ENCODE measurements at regions not wholly inside any gene's neighbourhood (a gene's known extent, or its start where the extent isn't known, plus 50 kb on each side); places are given as distances from the start of the nearest gene placed in this dataset.

DNA sequence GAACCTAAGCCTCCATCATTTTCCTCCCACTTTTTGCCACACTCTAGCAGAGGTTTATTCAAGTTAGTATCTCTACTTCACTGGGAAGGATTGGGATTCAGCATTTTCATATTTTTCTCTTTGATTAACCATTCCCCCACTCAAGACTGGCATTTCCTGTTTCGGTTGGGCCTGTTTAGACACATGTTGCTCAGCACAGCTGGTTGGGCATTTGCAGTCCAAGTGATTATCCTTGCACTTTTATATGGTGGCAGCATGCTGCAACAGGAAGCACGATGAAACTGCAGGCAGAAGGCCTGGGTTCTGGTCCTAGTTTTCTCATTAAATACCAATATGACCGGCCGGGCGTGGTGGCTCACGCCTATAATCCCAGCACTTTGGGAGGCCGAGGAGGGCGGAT, 182.9 kb upstream of the GRIN2B start:
- peaks cover 10% of the 10 kb centered on the region for H3K27me3 Mint-ChIP-seq
- no peak overlapping the region for H3K27ac Mint-ChIP-seq
- ATAC-seq (ENCODE audit: poor library complexity) (no peak), DNase-seq (no peak)
- TF ChIP-seq CTCF (IDR thresholded peaks at IDR 0.05): no peak
- Histone ChIP-seq H3K4me3 (ENCODE audit: low read length) (no peak overlapping the region), H3K9me3 (ENCODE audit: control insufficient read depth in 1 of 2, insufficient read depth in 1 of 2, low read length in 2 of 2) (no peaks in the 10 kb centered on the region), H3K27me3 (ENCODE audit: control insufficient read depth in 1 of 2, insufficient read depth in 2 of 2, low read length in 2 of 2) (no peaks in the 10 kb centered on the region), H3K36me3 (ENCODE audit: insufficient read depth, low read length) (no peaks in the 10 kb centered on the region), H3K4me1 (ENCODE audit: insufficient read depth, low read length) (no peaks in the 10 kb centered on the region), H3K27ac (ENCODE audit: low read depth in 1 of 2, low read length in 2 of 2) (no peak overlapping the region)
- ChIA-PET POLR2A (no interaction called here), CTCF (no interaction called here)
- H3K36me3 Mint-ChIP-seq (ENCODE audit: low read depth): no peaks in the 10 kb centered on the region
- no peak overlapping the region for H3K4me3 Mint-ChIP-seq
- H3K4me1 Mint-ChIP-seq (ENCODE audit: low read depth): no peaks in the 10 kb centered on the region
- intact Hi-C loops (cut with DNase I, micrococcal nuclease): loop anchor here in 1 of 2 experiments (10.0 kb wide), 1 partner anchor 1069 kb away; no protein-coding TSS in a partner anchor
- no peaks in the 10 kb centered on the region for H3K9me3 Mint-ChIP-seq

DNA sequence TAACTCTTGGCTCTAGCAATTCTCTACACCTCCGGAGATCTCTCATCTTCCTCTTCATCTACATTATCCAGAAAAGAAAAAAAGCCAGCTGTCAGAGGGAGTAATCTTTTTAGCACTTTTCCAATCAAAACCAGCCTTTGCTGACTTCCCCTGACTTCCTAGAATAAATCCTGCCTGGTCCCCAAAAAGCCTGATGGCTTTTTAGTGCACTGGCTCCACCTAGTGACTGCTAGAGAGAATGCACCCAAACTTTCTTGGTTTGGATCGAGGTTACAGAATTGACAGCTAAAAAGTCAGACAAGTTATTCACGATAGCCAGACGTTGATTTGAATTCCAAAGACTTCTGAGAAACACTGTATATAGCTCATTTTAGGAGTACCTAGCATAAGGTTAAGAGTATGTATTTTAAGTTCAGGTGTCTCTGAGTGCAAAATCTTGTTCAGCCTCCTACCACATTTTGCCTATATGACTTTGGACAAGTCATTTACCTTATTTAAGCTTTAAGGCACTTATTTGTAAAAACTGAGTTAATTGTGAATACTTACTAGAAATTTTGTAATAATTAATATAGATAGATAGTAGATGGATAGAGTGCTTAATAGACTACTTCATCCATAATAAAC, 185.7 kb upstream of the GRIN2B start:
- peaks cover 22% of the 10 kb centered on the region for H3K27me3 Mint-ChIP-seq
- H3K27ac Mint-ChIP-seq: no peak overlapping the region
- POLR2A ChIA-PET: interaction anchor here (1.1 kb wide), 1 partner anchor 912 kb away, joined by 4 read pairs; no protein-coding TSS in a partner anchor
- DNase-seq (peak in 9 of 14 experiments; percentile 1 to 56 (median 18)), ATAC-seq (ENCODE audit: poor library complexity) (peak; percentile 43)
- H3K4me3 ChIP-seq (ENCODE audit: low read length): no peak overlapping the region
- no peaks in the 10 kb centered on the region for H3K36me3 ChIP-seq (ENCODE audit: insufficient read depth, low read length)
- peak; percentile 99 for TF ChIP-seq CTCF (IDR thresholded peaks at IDR 0.05)
- H3K9me3 ChIP-seq (ENCODE audit: control insufficient read depth in 1 of 2, insufficient read depth in 1 of 2, low read length in 2 of 2): no peaks in the 10 kb centered on the region
- no peak overlapping the region for H3K4me3 Mint-ChIP-seq
- CTCF ChIA-PET: interaction anchor here (0.6 to 1.2 kb wide), 3 partner anchors 19 to 1601 kb away, joined by 3 to 4 read pairs (median 3); no protein-coding TSS in a partner anchor
- H3K4me1 ChIP-seq (ENCODE audit: insufficient read depth, low read length): no peaks in the 10 kb centered on the region
- H3K4me1 Mint-ChIP-seq (ENCODE audit: low read depth): no peaks in the 10 kb centered on the region
- H3K9me3 Mint-ChIP-seq: no peaks in the 10 kb centered on the region
- H3K27ac ChIP-seq (ENCODE audit: low read depth in 1 of 2, low read length in 2 of 2): no peak overlapping the region
- intact Hi-C loops (cut with DNase I, micrococcal nuclease): loop anchor here (2.0 to 10.0 kb wide), 4 partner anchors 300 to 1250 kb away; no protein-coding TSS in a partner anchor
- no peaks in the 10 kb centered on the region for H3K36me3 Mint-ChIP-seq (ENCODE audit: low read depth)
- H3K27me3 ChIP-seq (ENCODE audit: control insufficient read depth in 1 of 2, insufficient read depth in 2 of 2, low read length in 2 of 2): no peaks in the 10 kb centered on the region

GRCh38 chr12:14169281-14169680, 187.9 kb upstream of the GRIN2B start:
- Mint-ChIP-seq H3K9me3 (no peaks in the 10 kb centered on the region), H3K27me3 (peaks cover 33% of the 10 kb centered on the region), H3K27ac (no peak overlapping the region), H3K36me3 (ENCODE audit: low read depth) (no peaks in the 10 kb centered on the region), H3K4me1 (ENCODE audit: low read depth) (no peaks in the 10 kb centered on the region), H3K4me3 (no peak overlapping the region)
- ATAC-seq (ENCODE audit: poor library complexity) (no peak), DNase-seq (no peak)
- Histone ChIP-seq H3K27ac (ENCODE audit: low read depth in 1 of 2, low read length in 2 of 2) (no peak overlapping the region), H3K36me3 (ENCODE audit: insufficient read depth, low read length) (no peaks in the 10 kb centered on the region), H3K4me1 (ENCODE audit: insufficient read depth, low read length) (no peaks in the 10 kb centered on the region), H3K4me3 (ENCODE audit: low read length) (no peak overlapping the region), H3K27me3 (ENCODE audit: control insufficient read depth in 1 of 2, insufficient read depth in 2 of 2, low read length in 2 of 2) (peaks cover 0 to 3% of the 10 kb centered on the region in 2 experiments), H3K9me3 (ENCODE audit: control insufficient read depth in 1 of 2, insufficient read depth in 1 of 2, low read length in 2 of 2) (no peaks in the 10 kb centered on the region)
- intact Hi-C loops (cut with DNase I, micrococcal nuclease): loop anchor here in 1 of 2 experiments (5.0 to 10.0 kb wide), 2 partner anchors 302 to 1074 kb away; no protein-coding TSS in a partner anchor
- TF ChIP-seq CTCF (IDR thresholded peaks at IDR 0.05): no peak
- CTCF ChIA-PET: no interaction called here
- POLR2A ChIA-PET: no interaction called here

All from CD4-positive, alpha-beta T cell (primary cell).